NB4 (cell line): ENCODE measurements at regions not wholly inside any gene's neighbourhood (a gene's known extent, or its start where the extent isn't known, plus 50 kb on each side); places are given as distances from the start of the nearest gene placed in this dataset.

ENCODE experiments used
- MYC ChIP-seq: IDR thresholded peaks from 2 replicates; pipeline ENCODE4 v1.6.1; 2011; ENCODE audit warnings: low read depth, low read length
- POLR2A ChIP-seq: IDR thresholded peaks from 2 replicates; pipeline ENCODE4 v1.6.1; 2011; ENCODE audit warnings: mild to moderate bottlenecking; ENCODE audit not compliant: insufficient read length; ENCODE audit errors: extremely low read depth
- TF ChIP-seq, protein P1 (sequence below): IDR thresholded peaks from one replicate; pipeline ENCODE4 v1.5.1; 2012; ENCODE audit warnings: low read depth, low read length

DNA sequence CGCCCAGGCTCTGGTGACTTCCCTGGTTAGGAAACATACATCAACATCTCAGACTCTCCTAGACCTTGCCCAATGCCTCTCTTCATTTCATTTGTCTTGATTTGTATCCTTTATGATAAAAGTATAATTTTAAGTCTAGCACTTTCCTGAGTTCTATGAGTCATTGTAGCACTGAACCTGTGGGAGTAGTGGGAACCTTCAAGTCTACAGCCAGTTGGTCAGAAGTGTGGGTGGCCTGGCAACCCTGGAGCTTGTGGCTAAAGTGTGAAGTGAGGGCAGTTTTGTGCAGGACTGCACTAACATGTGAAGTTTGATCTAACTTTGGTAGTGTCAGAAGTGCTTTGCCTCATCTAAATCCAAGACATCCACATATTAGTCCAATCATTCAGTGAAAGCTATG lies 259.3 kb upstream of the IGFBP7 start:
- TF ChIP-seq, protein P1, sequence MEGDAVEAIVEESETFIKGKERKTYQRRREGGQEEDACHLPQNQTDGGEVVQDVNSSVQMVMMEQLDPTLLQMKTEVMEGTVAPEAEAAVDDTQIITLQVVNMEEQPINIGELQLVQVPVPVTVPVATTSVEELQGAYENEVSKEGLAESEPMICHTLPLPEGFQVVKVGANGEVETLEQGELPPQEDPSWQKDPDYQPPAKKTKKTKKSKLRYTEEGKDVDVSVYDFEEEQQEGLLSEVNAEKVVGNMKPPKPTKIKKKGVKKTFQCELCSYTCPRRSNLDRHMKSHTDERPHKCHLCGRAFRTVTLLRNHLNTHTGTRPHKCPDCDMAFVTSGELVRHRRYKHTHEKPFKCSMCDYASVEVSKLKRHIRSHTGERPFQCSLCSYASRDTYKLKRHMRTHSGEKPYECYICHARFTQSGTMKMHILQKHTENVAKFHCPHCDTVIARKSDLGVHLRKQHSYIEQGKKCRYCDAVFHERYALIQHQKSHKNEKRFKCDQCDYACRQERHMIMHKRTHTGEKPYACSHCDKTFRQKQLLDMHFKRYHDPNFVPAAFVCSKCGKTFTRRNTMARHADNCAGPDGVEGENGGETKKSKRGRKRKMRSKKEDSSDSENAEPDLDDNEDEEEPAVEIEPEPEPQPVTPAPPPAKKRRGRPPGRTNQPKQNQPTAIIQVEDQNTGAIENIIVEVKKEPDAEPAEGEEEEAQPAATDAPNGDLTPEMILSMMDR = no peak
- TF ChIP-seq MYC = no peak
- no peak for TF ChIP-seq POLR2A
